B cell (primary cell): ENCODE measurements at regions not wholly inside any gene's neighbourhood (a gene's known extent, or its start where the extent isn't known, plus 50 kb on each side); places are given as distances from the start of the nearest gene placed in this dataset.

Experiments used
- ATAC-seq: fragments of 200-7000 bp; cut with Tn5 transposase; one replicate; pipeline ENCODE4 v1.10.0; 2021; ENCODE audit warnings: low read depth, mild to moderate bottlenecking, moderate number of reproducible peaks, moderate library complexity
- CTCF ChIA-PET: fragments of 350-600 bp; sonication (Branson Sonifier 250); formaldehyde crosslinking; loops from one replicate; lab custom pipeline; 2021; ENCODE audit warnings: antibody characterized with exemption, inconsistent platforms; lab: Charles Lee
- POLR2A ChIA-PET: fragments of 350-600 bp; sonication (Branson Sonifier 250); formaldehyde crosslinking; loops from one replicate; lab custom pipeline; 2021; ENCODE audit warnings: antibody characterized with exemption; lab: Charles Lee
- DNase-seq: peaks from one replicate; pipeline ENCODE4 v3.0.0; 2013
- H2AFZ ChIP-seq: 2 replicates; pipeline ENCODE4 v1.6.1; 2012; ENCODE audit warnings: mild to moderate bottlenecking, low read depth, low read length; ENCODE audit not compliant: insufficient read depth, poor library complexity, severe bottlenecking
- H3K27ac ChIP-seq, 2 donors: 1 replicate in 1 of 2; 2 replicates in 1 of 2; pipeline ENCODE4 v1.5.1; 2012 to 2013; ENCODE audit warnings: low read length in 2 of 2, mild to moderate bottlenecking in 2 of 2, moderate library complexity in 1 of 2
- H3K27me3 ChIP-seq, 4 experiments: fragments of 200-600 bp in 1 of 4; sonication (generic) in 1 of 4; replicated peaks in 1 of 4; 1 replicate in 2 of 4; 2 replicates in 2 of 4; pipeline versions ENCODE4 v1.6.1 to v1.7.0; 2013 to 2016; ENCODE audit warnings: low read length in 3 of 4, mild to moderate bottlenecking in 2 of 4, mixed read lengths in 1 of 4, moderate library complexity in 1 of 4; ENCODE audit not compliant: insufficient read depth in 4 of 4, control insufficient read depth in 3 of 4; ENCODE audit errors: control extremely low read depth in 1 of 4
- H3K36me3 ChIP-seq, 2 experiments: replicated peaks in 1 of 2; 1 replicate in 1 of 2; 2 replicates in 1 of 2; pipeline versions ENCODE4 v1.6.1 to v1.7.1; 2013; ENCODE audit warnings: low read length in 1 of 2; ENCODE audit not compliant: insufficient read depth in 2 of 2, control insufficient read depth in 1 of 2; ENCODE audit errors: control extremely low read depth in 1 of 2, extremely low read depth in 1 of 2
- H3K4me1 ChIP-seq, 2 donors: fragments of 200-600 bp in 1 of 2; sonication (generic) in 1 of 2; 1 replicate in 1 of 2; 2 replicates in 1 of 2; pipeline versions ENCODE4 v1.5.1 to v1.6.1; 2013 to 2017; ENCODE audit warnings: low read length in 2 of 2; ENCODE audit not compliant: control insufficient read depth in 2 of 2, insufficient read depth in 2 of 2
- H3K4me2 ChIP-seq: replicated peaks from 2 replicates; pipeline ENCODE3; 2012; ENCODE audit warnings: mild to moderate bottlenecking, low read depth, low read length; ENCODE audit not compliant: poor library complexity, severe bottlenecking
- H3K4me3 ChIP-seq, 5 experiments: fragments of 200-600 bp in 1 of 5; sonication (generic) in 1 of 5; 1 replicate in 3 of 5; 2 replicates in 2 of 5; pipeline versions ENCODE4 v1.5.1 to v1.7.0; 2011 to 2016; ENCODE audit warnings: low read length in 4 of 5, mild to moderate bottlenecking in 4 of 5, low read depth in 2 of 5, control low read depth in 1 of 5, moderate library complexity in 1 of 5; ENCODE audit not compliant: insufficient read depth in 1 of 5; ENCODE audit errors: control extremely low read depth in 1 of 5, extremely low read depth in 1 of 5
- H3K79me2 ChIP-seq: fragments of 200-600 bp; sonication (generic); one replicate; pipeline ENCODE4 v1.6.0; 2016; ENCODE audit warnings: low read length; ENCODE audit not compliant: control insufficient read depth, insufficient read depth
- H3K9ac ChIP-seq: fragments of 200-600 bp; sonication (generic); 2 replicates; pipeline ENCODE4 v1.6.1; 2017; ENCODE audit warnings: mild to moderate bottlenecking, low read length, moderate library complexity
- H3K9me3 ChIP-seq, 3 donors: one replicate each; pipeline versions ENCODE4 v1.6.1 to v1.7.1; 2013; ENCODE audit warnings: low read length in 2 of 3; ENCODE audit not compliant: control insufficient read depth in 2 of 3, insufficient read depth in 1 of 3; ENCODE audit errors: control extremely low read depth in 1 of 3
- H4K20me1 ChIP-seq: 2 replicates; pipeline ENCODE4 v1.6.0; 2012; ENCODE audit warnings: mild to moderate bottlenecking, low read length; ENCODE audit not compliant: insufficient read depth, control insufficient read depth, poor library complexity, severe bottlenecking
- H3K27ac Mint-ChIP-seq: one replicate; pipeline ENCODE4 v1.8.0; 2021; ENCODE audit warnings: mixed read lengths
- H3K27me3 Mint-ChIP-seq: one replicate; pipeline ENCODE4 v1.8.0; 2021; ENCODE audit warnings: mixed read lengths
- H3K4me1 Mint-ChIP-seq: one replicate; pipeline ENCODE4 v1.8.0; 2021; ENCODE audit warnings: mixed read lengths
- H3K4me3 Mint-ChIP-seq: one replicate; pipeline ENCODE4 v1.8.0; 2021; ENCODE audit warnings: mixed read lengths
- H3K9me3 Mint-ChIP-seq: one replicate; pipeline ENCODE4 v1.8.0; 2022; ENCODE audit warnings: mixed read lengths; ENCODE audit not compliant: insufficient read depth
- CTCF ChIP-seq: fragments of 200-600 bp; IDR thresholded peaks from one replicate; pipeline ENCODE4 v1.8.0; 2022; ENCODE audit warnings: antibody characterized with exemption, mild to moderate bottlenecking
- EZH2 ChIP-seq: IDR thresholded peaks from 2 replicates; pipeline ENCODE4 v1.6.1; 2012; ENCODE audit warnings: borderline replicate concordance, low read depth, mild to moderate bottlenecking, moderate library complexity, low read length; ENCODE audit not compliant: insufficient read depth, poor library complexity, severe bottlenecking
- WGBS: methylation state at CpG from one replicate; pipeline ENCODE4 v1.1.5; 2013; ENCODE audit warnings: missing lambda C conversion rate; ENCODE audit not compliant: insufficient coverage; 5-methylcytosine and 5-hydroxymethylcytosine counted together
- intact Hi-C: fragments of 100-400 bp; cut with micrococcal nuclease; formaldehyde crosslinking; loops from one replicate; pipeline ENCODE4 v1.10.0; 2022

- H3K4me3 ChIP-seq = no peak overlapping the region
- H3K36me3 ChIP-seq = no peaks in the 10 kb centered on the region
- POLR2A ChIA-PET = no interaction called here
- Mint-ChIP-seq H3K4me3 (no peak overlapping the region), H3K9me3 (no peaks in the 10 kb centered on the region), H3K4me1 (no peaks in the 10 kb centered on the region), H3K27me3 (peaks cover 3% of the 10 kb centered on the region), H3K27ac (no peak overlapping the region)
- no peaks in the 10 kb centered on the region for H3K27me3 ChIP-seq
- ATAC-seq (no peak), DNase-seq (no peak)
- no peak overlapping the region for H3K9ac ChIP-seq
- no peak overlapping the region for H3K27ac ChIP-seq
- TF ChIP-seq CTCF (no peak), EZH2 (no peak)
- no peaks in the 10 kb centered on the region for H3K4me1 ChIP-seq
- 89% methylated on average over 3 of the region's 6 CpGs for WGBS
- no peak overlapping the region for H2AFZ ChIP-seq
- CTCF ChIA-PET = no interaction called here
- no peak overlapping the region for H3K4me2 ChIP-seq
- no peaks in the 10 kb centered on the region for H3K9me3 ChIP-seq
- intact Hi-C loops = no loop called here
- H4K20me1 ChIP-seq = no peaks in the 10 kb centered on the region
- H3K79me2 ChIP-seq = no peaks in the 10 kb centered on the region
These were observed 109.0 kb upstream of the STARD3NL start for GRCh38 chr7:38069052-38069451.

GRCh38 chr7:38070718-38071117 is 107.3 kb upstream of the STARD3NL start:
- Histone ChIP-seq H3K27ac (no peak overlapping the region), H3K79me2 (no peaks in the 10 kb centered on the region), H3K27me3 (no peaks in the 10 kb centered on the region), H3K4me1 (no peaks in the 10 kb centered on the region), H3K4me2 (no peak overlapping the region), H3K36me3 (no peaks in the 10 kb centered on the region), H3K9ac (no peak overlapping the region), H3K4me3 (no peak overlapping the region), H2AFZ (no peak overlapping the region), H3K9me3 (no peaks in the 10 kb centered on the region), H4K20me1 (no peaks in the 10 kb centered on the region)
- POLR2A ChIA-PET = no interaction called here
- H3K4me1 Mint-ChIP-seq = no peaks in the 10 kb centered on the region
- H3K27me3 Mint-ChIP-seq = peaks cover 9% of the 10 kb centered on the region
- H3K4me3 Mint-ChIP-seq = no peak overlapping the region
- no peak overlapping the region for H3K27ac Mint-ChIP-seq
- ATAC-seq (no peak), DNase-seq (no peak)
- 60% methylated on average over 1 of the region's 1 CpG for WGBS
- no peak for TF ChIP-seq CTCF
- no peak for TF ChIP-seq EZH2
- CTCF ChIA-PET = no interaction called here
- H3K9me3 Mint-ChIP-seq = no peaks in the 10 kb centered on the region
- intact Hi-C loops = no loop called here
